MM.1S (cell line): ENCODE measurements at regions not wholly inside any gene's neighbourhood (a gene's known extent, or its start where the extent isn't known, plus 50 kb on each side); places are given as distances from the start of the nearest gene placed in this dataset.

Experiments used
- CTCF ChIP-seq: fragments of 300-600 bp; sonication (generic); IDR thresholded peaks from 2 replicates; pipeline ENCODE4 v1.5.1; 2016; ENCODE audit warnings: antibody characterized with exemption, low read length, mixed read lengths
- EZH2 ChIP-seq: fragments of 300-600 bp; sonication (generic); optimal IDR thresholded peaks from 2 replicates; pipeline ENCODE3; 2017; ENCODE audit warnings: low read depth, mild to moderate bottlenecking, antibody characterized with exemption, low read length, mixed read lengths

GRCh38 chr5:174664180-174664850 lies 60.1 kb upstream of the MSX2 start:
- TF ChIP-seq CTCF (no peak), EZH2 (no peak)
